Stimulated activated naive CD4-positive, alpha-beta T cell (primary cell): ENCODE measurements at regions not wholly inside any gene's neighbourhood (a gene's known extent, or its start where the extent isn't known, plus 50 kb on each side); places are given as distances from the start of the nearest gene placed in this dataset.
"Not testable (repeated sequence)": the region's sequence is repeated elsewhere in the genome, so short reads cannot be mapped to it uniquely, and the experiment has no call there.

Source experiments
- DNase-seq, 6 experiments: peaks; one replicate each; lab custom pipeline; 2025; lab: John Stamatoyannopoulos, UW

- DNase-seq: no peak
Measured at GRCh38 chr3:77707281-77707680, 667.4 kb downstream of the ROBO2 start.

- no peak for DNase-seq
Measured at GRCh38 chr3:77709155-77709554, 669.3 kb downstream of the ROBO2 start.

GRCh38 chr3:77718311-77718710 is 678.4 kb downstream of the ROBO2 start:
- DNase-seq: no peak

DNA sequence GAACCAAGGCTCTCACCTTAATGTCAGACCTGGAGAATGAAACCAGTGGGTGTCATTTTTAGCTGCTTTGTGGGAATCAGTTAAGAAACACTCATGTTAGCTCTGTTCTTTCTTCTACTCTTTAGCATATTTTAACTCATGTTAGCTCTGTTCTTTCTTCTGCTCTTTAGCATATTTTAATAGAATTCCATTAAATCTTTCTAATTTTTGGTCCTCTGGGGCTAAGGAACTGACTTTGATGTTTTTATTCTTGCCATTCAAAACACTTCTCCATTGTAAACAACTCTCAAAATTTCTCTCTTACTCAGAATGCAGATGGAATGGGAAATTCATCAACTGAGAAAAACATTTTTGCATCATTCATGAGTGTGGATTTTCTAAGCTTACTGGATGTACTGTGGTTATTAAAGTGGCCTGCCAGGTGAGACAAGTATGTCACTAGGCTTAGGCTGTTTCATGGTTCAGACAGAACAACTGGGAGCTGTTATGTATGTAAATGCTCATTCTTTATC is 680.6 kb downstream of the ROBO2 start:
- DNase-seq: no peak

- DNase-seq: no peak
Measured at GRCh38 chr3:77726517-77726916, 686.6 kb downstream of the ROBO2 start.

- no peak for DNase-seq
Measured at GRCh38 chr3:77746048-77746447, 706.1 kb downstream of the ROBO2 start.

GRCh38 chr3:77746892-77747291 is 707.0 kb downstream of the ROBO2 start:
- DNase-seq: no peak

DNA sequence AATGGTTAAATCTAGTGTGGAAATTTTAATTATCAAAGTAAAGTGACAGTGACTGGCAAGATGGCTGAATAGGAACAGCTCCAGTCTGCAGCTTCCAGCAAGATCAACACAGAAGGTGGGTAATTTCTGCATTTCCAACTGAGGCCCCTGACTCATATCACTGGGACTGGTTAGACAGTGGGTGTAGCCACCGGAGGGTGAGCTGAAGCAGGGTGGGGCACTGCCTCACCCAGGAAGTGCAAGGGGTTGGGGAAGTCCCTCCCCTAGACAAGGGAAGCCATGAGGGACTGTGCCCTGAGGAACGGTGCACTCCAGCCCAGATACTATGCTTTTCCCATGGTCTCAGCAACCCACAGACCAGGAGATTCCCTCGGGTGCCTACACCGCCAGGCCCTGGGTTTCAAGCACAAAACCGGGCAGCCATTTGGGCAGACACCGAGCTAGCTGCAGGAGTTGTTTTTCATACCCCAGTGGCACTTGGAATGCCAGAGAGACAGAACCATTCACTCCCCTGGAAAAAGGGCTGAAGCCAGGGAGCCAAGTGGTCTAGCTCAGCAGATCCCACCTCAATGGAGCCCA is 716.6 kb downstream of the ROBO2 start:
- not testable (repeated sequence) for DNase-seq

- DNase-seq: no peak
Measured at GRCh38 chr3:77772459-77772858, 732.6 kb downstream of the ROBO2 start.

DNA sequence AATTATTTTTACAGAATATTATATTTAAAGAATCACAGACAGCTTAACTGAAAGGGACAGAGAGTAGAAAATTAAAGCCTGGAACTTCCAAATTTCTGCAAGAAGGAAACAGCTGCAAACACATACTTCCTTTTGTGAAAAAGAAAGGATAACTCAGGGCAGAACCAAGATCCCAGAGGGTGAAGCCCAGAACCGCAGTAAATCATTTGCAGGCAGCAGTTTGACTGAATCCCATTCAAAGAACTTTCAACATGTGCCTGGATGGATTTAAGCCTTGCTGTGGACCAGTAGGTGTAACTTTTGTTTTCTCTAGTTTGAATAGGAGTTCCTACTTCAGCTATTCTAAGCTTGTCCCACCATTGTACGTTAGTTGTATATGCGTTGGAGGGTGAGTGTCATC is 733.2 kb downstream of the ROBO2 start:
- no peak for DNase-seq

GRCh38 chr3:77780278-77780996 is 740.5 kb downstream of the ROBO2 start:
- DNase-seq: no peak

GRCh38 chr3:77786216-77786615 is 746.3 kb downstream of the ROBO2 start:
- DNase-seq: no peak

- DNase-seq: no peak
Measured at GRCh38 chr3:77795013-77795412, 755.1 kb downstream of the ROBO2 start.

GRCh38 chr3:77799278-77799677 is 759.4 kb downstream of the ROBO2 start:
- DNase-seq: no peak

DNA sequence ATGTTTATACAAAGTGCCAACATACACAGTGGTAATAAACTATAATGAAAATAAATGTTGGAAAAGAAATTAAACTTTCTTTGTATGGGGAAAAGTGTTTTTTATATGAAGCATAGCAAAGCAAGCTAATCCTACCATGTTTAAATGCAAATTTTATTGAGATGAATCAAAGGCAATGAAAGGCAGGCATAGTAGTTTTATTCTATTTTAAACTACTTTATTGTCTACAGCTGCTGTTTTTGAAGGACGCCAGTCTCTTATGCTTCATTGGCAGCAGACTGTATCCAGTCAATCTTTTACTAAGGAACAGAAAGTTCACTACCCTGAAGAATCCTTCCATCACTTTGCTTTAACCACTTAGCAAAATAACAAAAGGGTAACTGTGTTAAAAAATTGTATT is 761.0 kb downstream of the ROBO2 start:
- DNase-seq: no peak

- no peak for DNase-seq
Measured at GRCh38 chr3:77807312-77807711, 767.4 kb downstream of the ROBO2 start.

GRCh38 chr3:77814845-77815244 is 774.9 kb downstream of the ROBO2 start:
- no peak for DNase-seq

DNA sequence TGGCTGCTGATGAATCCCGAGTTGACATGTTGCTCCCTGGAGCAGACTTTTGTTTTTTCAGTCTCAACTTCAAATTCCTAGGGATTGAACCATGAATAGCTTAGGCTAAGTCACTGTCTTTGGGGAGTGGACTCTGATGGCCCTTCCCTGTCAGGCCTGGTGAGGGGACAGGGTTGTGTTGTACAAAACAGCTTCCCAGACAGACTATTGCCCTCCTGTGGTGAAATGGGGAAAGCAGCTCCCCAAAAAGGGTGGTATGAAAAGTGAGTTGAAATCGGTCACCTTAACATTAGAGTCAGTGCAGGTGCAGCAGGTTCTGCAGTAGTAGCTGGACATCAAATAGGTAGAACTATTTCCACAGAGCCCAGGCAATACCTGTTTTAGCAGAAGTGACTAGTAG is 775.6 kb downstream of the ROBO2 start:
- no peak for DNase-seq

DNA sequence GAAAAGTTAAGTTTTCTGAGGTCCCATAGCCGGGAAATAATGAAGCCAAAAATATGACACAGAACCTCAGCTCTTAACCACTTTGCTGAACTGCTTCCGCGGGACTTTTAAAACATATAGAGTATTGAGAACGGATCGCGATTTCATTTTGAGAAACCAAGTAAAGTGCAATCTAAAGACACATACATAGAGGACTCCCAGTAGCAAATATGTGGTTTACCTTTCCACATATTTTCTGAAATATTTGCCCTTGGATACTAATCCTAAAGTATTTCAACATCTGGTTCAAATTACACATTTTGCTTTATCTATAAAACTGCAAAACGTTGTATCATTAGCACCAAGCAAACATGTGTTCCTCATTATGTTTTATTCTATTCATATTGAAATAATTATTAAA is 776.5 kb downstream of the ROBO2 start:
- no peak for DNase-seq

GRCh38 chr3:77825001-77825827 is 785.3 kb downstream of the ROBO2 start:
- DNase-seq: no peak

- no peak for DNase-seq
Measured at GRCh38 chr3:77835921-77836320, 796.0 kb downstream of the ROBO2 start.

GRCh38 chr3:77837456-77838025 is 797.6 kb downstream of the ROBO2 start:
- DNase-seq: no peak

- DNase-seq: no peak
Measured at GRCh38 chr3:77859156-77859555, 819.3 kb downstream of the ROBO2 start.
